ENCODE measurements at regions not wholly inside any gene's neighbourhood (a gene's known extent, or its start where the extent isn't known, plus 50 kb on each side); places are given as distances from the start of the nearest gene placed in this dataset.

DNA sequence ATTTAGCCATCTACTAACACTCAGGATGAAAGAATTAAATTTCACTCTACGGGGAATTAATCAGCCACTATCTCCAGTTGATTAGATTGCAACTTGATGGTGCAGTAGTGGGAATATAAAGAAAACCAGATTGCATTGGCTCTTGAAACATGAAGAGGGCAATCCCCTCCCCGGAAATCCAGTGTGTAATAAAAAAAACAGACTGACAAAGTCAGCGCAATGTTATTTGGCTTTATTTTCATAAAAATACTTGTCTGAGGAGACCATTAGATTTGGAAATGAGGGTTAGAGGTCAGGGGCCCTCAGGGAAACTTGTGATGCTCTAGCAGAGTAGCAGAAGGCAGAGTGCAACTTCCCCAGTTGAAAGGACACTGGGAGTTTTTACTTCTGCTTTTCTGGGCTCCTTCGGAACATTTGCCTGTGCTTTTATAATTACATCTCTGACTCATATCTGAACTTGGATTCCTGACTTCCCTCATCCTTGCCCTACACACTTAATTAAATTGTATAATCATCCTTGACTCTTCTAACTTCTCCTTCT lies 326.8 kb downstream of the TUSC7 start:
- TF ChIP-seq NFRKB (IDR thresholded peaks at IDR 0.05) (no peak), L3MBTL2 (conservative IDR thresholded peaks at IDR 0.05) (no peak), SUZ12 (IDR thresholded peaks at IDR 0.05) (no peak), PKNOX1 (IDR thresholded peaks at IDR 0.05) (no peak), FOXK2 (IDR thresholded peaks at IDR 0.05) (no peak), FOXM1 (IDR thresholded peaks at IDR 0.05; ENCODE audit: borderline replicate concordance) (no peak), FOXA1 (IDR thresholded peaks at IDR 0.05) (no peak), CTBP1 (IDR thresholded peaks at IDR 0.05; ENCODE audit: borderline replicate concordance) (no peak), LEF1 (IDR thresholded peaks at IDR 0.05; ENCODE audit: borderline replicate concordance) (no peak), ZNF384 (IDR thresholded peaks at IDR 0.05) (no peak), ARNT (IDR thresholded peaks at IDR 0.05) (no peak), SP1 (IDR thresholded peaks at IDR 0.05) (no peak)
